ENCODE measurements at regions not wholly inside any gene's neighbourhood (a gene's known extent, or its start where the extent isn't known, plus 50 kb on each side); places are given as distances from the start of the nearest gene placed in this dataset.

- ATAC-seq (ENCODE audit: low read depth in 2 of 2) = no peak
- Mint-ChIP-seq H3K4me1 (peaks cover 0 to 6% (median 1%) of the 10 kb centered on the region in 4 donors), H3K27ac (no peak overlapping the region), H3K36me3 (peaks cover 10% of the 10 kb centered on the region), H3K4me3 (no peak overlapping the region), H3K9me3 (peaks cover 0 to 4% (median 0%) of the 10 kb centered on the region in 7 donors), H3K27me3 (no peaks in the 10 kb centered on the region)
- Histone ChIP-seq H3K4me1 (ENCODE audit: control insufficient read depth, insufficient read depth, low read length, poor library complexity, severe bottlenecking) (no peaks in the 10 kb centered on the region), H3K36me3 (ENCODE audit: control insufficient read depth, insufficient read depth, low read length) (no peaks in the 10 kb centered on the region), H3K27ac (ENCODE audit: insufficient read depth, low read length, poor library complexity, severe bottlenecking) (no peak overlapping the region), H3K27me3 (ENCODE audit: control insufficient read depth, insufficient read depth, low read length) (no peaks in the 10 kb centered on the region), H3K4me3 (ENCODE audit: low read depth, low read length) (no peak overlapping the region), H3K9me3 (ENCODE audit: control insufficient read depth in 2 of 2, low read length in 2 of 2) (no peaks in the 10 kb centered on the region)
- no peak for DNase-seq
Measured at GRCh38 chr7:33661430-33662160, 243.7 kb upstream of the BMPER start.

- ATAC-seq (ENCODE audit: low read depth in 2 of 2) (no peak), DNase-seq (no peak)
- Histone ChIP-seq H3K4me1 (ENCODE audit: control insufficient read depth, insufficient read depth, low read length, poor library complexity, severe bottlenecking) (no peaks in the 10 kb centered on the region), H3K4me3 (ENCODE audit: low read depth, low read length) (no peak overlapping the region), H3K36me3 (ENCODE audit: control insufficient read depth, insufficient read depth, low read length) (no peaks in the 10 kb centered on the region), H3K9me3 (ENCODE audit: control insufficient read depth in 2 of 2, low read length in 2 of 2) (no peaks in the 10 kb centered on the region), H3K27ac (ENCODE audit: insufficient read depth, low read length, poor library complexity, severe bottlenecking) (no peak overlapping the region), H3K27me3 (ENCODE audit: control insufficient read depth, insufficient read depth, low read length) (no peaks in the 10 kb centered on the region)
- no peak overlapping the region for H3K4me3 Mint-ChIP-seq
- H3K27me3 Mint-ChIP-seq = no peaks in the 10 kb centered on the region
- no peak overlapping the region for H3K27ac Mint-ChIP-seq
- H3K9me3 Mint-ChIP-seq = peaks cover 0 to 5% (median 0%) of the 10 kb centered on the region in 7 donors
- peaks cover 6% of the 10 kb centered on the region for H3K36me3 Mint-ChIP-seq
- H3K4me1 Mint-ChIP-seq = peaks cover 0 to 4% (median 0%) of the 10 kb centered on the region in 4 donors
Measured at GRCh38 chr7:33666531-33666930, 238.8 kb upstream of the BMPER start.

- Histone ChIP-seq H3K27ac (ENCODE audit: insufficient read depth, low read length, poor library complexity, severe bottlenecking) (no peak overlapping the region), H3K27me3 (ENCODE audit: control insufficient read depth, insufficient read depth, low read length) (no peaks in the 10 kb centered on the region), H3K4me3 (ENCODE audit: low read depth, low read length) (no peak overlapping the region), H3K9me3 (ENCODE audit: control insufficient read depth in 2 of 2, low read length in 2 of 2) (no peaks in the 10 kb centered on the region), H3K36me3 (ENCODE audit: control insufficient read depth, insufficient read depth, low read length) (no peaks in the 10 kb centered on the region), H3K4me1 (ENCODE audit: control insufficient read depth, insufficient read depth, low read length, poor library complexity, severe bottlenecking) (no peaks in the 10 kb centered on the region)
- Mint-ChIP-seq H3K9me3 (peaks cover 0 to 5% (median 0%) of the 10 kb centered on the region in 7 donors), H3K4me1 (no peaks in the 10 kb centered on the region), H3K4me3 (no peak overlapping the region), H3K27ac (no peak overlapping the region), H3K27me3 (no peaks in the 10 kb centered on the region), H3K36me3 (peaks cover 6% of the 10 kb centered on the region)
- ATAC-seq (ENCODE audit: low read depth in 2 of 2) (no peak), DNase-seq (no peak)
Measured at GRCh38 chr7:33667196-33667595, 238.1 kb upstream of the BMPER start.

- no peaks in the 10 kb centered on the region for H3K36me3 Mint-ChIP-seq
- H3K27ac Mint-ChIP-seq = no peak overlapping the region
- H3K4me1 Mint-ChIP-seq = no peaks in the 10 kb centered on the region
- H3K27ac ChIP-seq (ENCODE audit: insufficient read depth, low read length, poor library complexity, severe bottlenecking) = no peak overlapping the region
- no peak overlapping the region for H3K4me3 Mint-ChIP-seq
- H3K36me3 ChIP-seq (ENCODE audit: control insufficient read depth, insufficient read depth, low read length) = no peaks in the 10 kb centered on the region
- no peaks in the 10 kb centered on the region for H3K27me3 Mint-ChIP-seq
- no peaks in the 10 kb centered on the region for H3K27me3 ChIP-seq (ENCODE audit: control insufficient read depth, insufficient read depth, low read length)
- ATAC-seq (ENCODE audit: low read depth in 2 of 2) (no peak), DNase-seq (no peak)
- no peaks in the 10 kb centered on the region for H3K4me1 ChIP-seq (ENCODE audit: control insufficient read depth, insufficient read depth, low read length, poor library complexity, severe bottlenecking)
- H3K4me3 ChIP-seq (ENCODE audit: low read depth, low read length) = no peak overlapping the region
- no peaks in the 10 kb centered on the region for H3K9me3 ChIP-seq (ENCODE audit: control insufficient read depth in 2 of 2, low read length in 2 of 2)
- H3K9me3 Mint-ChIP-seq = peaks cover 0 to 4% (median 0%) of the 10 kb centered on the region in 7 donors
Measured at GRCh38 chr7:33669251-33669670, 236.1 kb upstream of the BMPER start.

GRCh38 chr7:33671531-33672262, 233.6 kb upstream of the BMPER start:
- Mint-ChIP-seq H3K4me3 (no peak overlapping the region), H3K4me1 (no peaks in the 10 kb centered on the region), H3K36me3 (no peaks in the 10 kb centered on the region), H3K9me3 (peaks cover 0 to 2% (median 0%) of the 10 kb centered on the region in 7 donors), H3K27me3 (no peaks in the 10 kb centered on the region), H3K27ac (no peak overlapping the region)
- Histone ChIP-seq H3K27me3 (ENCODE audit: control insufficient read depth, insufficient read depth, low read length) (no peaks in the 10 kb centered on the region), H3K4me3 (ENCODE audit: low read depth, low read length) (no peak overlapping the region), H3K27ac (ENCODE audit: insufficient read depth, low read length, poor library complexity, severe bottlenecking) (no peak overlapping the region), H3K36me3 (ENCODE audit: control insufficient read depth, insufficient read depth, low read length) (no peaks in the 10 kb centered on the region), H3K4me1 (ENCODE audit: control insufficient read depth, insufficient read depth, low read length, poor library complexity, severe bottlenecking) (no peaks in the 10 kb centered on the region), H3K9me3 (ENCODE audit: control insufficient read depth in 2 of 2, low read length in 2 of 2) (no peaks in the 10 kb centered on the region)
- ATAC-seq (ENCODE audit: low read depth in 2 of 2) (no peak), DNase-seq (no peak)

GRCh38 chr7:33673029-33673700, 232.2 kb upstream of the BMPER start:
- H3K27ac ChIP-seq (ENCODE audit: insufficient read depth, low read length, poor library complexity, severe bottlenecking) = no peak overlapping the region
- no peak for ATAC-seq (ENCODE audit: low read depth in 2 of 2)
- H3K36me3 ChIP-seq (ENCODE audit: control insufficient read depth, insufficient read depth, low read length) = no peaks in the 10 kb centered on the region
- Mint-ChIP-seq H3K9me3 (peaks cover 0 to 2% (median 0%) of the 10 kb centered on the region in 7 donors), H3K27ac (no peak overlapping the region), H3K27me3 (no peaks in the 10 kb centered on the region), H3K36me3 (no peaks in the 10 kb centered on the region), H3K4me3 (no peak overlapping the region), H3K4me1 (no peaks in the 10 kb centered on the region)
- H3K9me3 ChIP-seq (ENCODE audit: control insufficient read depth in 2 of 2, low read length in 2 of 2) = no peaks in the 10 kb centered on the region
- DNase-seq = no peak
- H3K4me3 ChIP-seq (ENCODE audit: low read depth, low read length) = no peak overlapping the region
- H3K27me3 ChIP-seq (ENCODE audit: control insufficient read depth, insufficient read depth, low read length) = no peaks in the 10 kb centered on the region
- H3K4me1 ChIP-seq (ENCODE audit: control insufficient read depth, insufficient read depth, low read length, poor library complexity, severe bottlenecking) = no peaks in the 10 kb centered on the region

- Histone ChIP-seq H3K9me3 (ENCODE audit: control insufficient read depth in 2 of 2, low read length in 2 of 2) (no peaks in the 10 kb centered on the region), H3K27me3 (ENCODE audit: control insufficient read depth, insufficient read depth, low read length) (no peaks in the 10 kb centered on the region), H3K4me1 (ENCODE audit: control insufficient read depth, insufficient read depth, low read length, poor library complexity, severe bottlenecking) (no peaks in the 10 kb centered on the region), H3K4me3 (ENCODE audit: low read depth, low read length) (no peak overlapping the region), H3K27ac (ENCODE audit: insufficient read depth, low read length, poor library complexity, severe bottlenecking) (no peak overlapping the region), H3K36me3 (ENCODE audit: control insufficient read depth, insufficient read depth, low read length) (no peaks in the 10 kb centered on the region)
- ATAC-seq (ENCODE audit: low read depth in 2 of 2) (no peak), DNase-seq (no peak)
- H3K36me3 Mint-ChIP-seq = no peaks in the 10 kb centered on the region
- no peak overlapping the region for H3K27ac Mint-ChIP-seq
- H3K9me3 Mint-ChIP-seq = peaks cover 0 to 6% (median 0%) of the 10 kb centered on the region in 7 donors
- no peak overlapping the region for H3K4me3 Mint-ChIP-seq
- H3K27me3 Mint-ChIP-seq = no peaks in the 10 kb centered on the region
- no peaks in the 10 kb centered on the region for H3K4me1 Mint-ChIP-seq
Measured at GRCh38 chr7:33674804-33675411, 230.4 kb upstream of the BMPER start.

Measured in CD4-positive, CD25-positive, alpha-beta regulatory T cell (primary cell).